ENCODE measurements at regions not wholly inside any gene's neighbourhood (a gene's known extent, or its start where the extent isn't known, plus 50 kb on each side); places are given as distances from the start of the nearest gene placed in this dataset.

- Histone ChIP-seq H3K9me3 (no peaks in the 10 kb centered on the region), H3K36me3 (no peaks in the 10 kb centered on the region), H3K4me3 (ENCODE audit: low read depth, low read length) (no peak overlapping the region), H3K4me1 (no peaks in the 10 kb centered on the region), H3K27me3 (0 out of 2 replicates have a peak, but pooled peaks cover 3% of the 10 kb centered on the region)
- no peak for DNase-seq
- TF ChIP-seq CTCF (IDR thresholded peaks at IDR 0.05; ENCODE audit: low read depth, low read length): no peak
Observed at GRCh38 chr7:26510231-26510957, 218.7 kb downstream of the SNX10 start.

GRCh38 chr7:26511866-26512265 lies 220.2 kb downstream of the SNX10 start:
- H3K4me3 ChIP-seq (ENCODE audit: low read depth, low read length): no peak overlapping the region
- TF ChIP-seq CTCF (IDR thresholded peaks at IDR 0.05; ENCODE audit: low read depth, low read length): no peak
- H3K4me1 ChIP-seq: no peaks in the 10 kb centered on the region
- 0 out of 2 replicates have a peak, but pooled peaks cover 3% of the 10 kb centered on the region for H3K27me3 ChIP-seq
- no peaks in the 10 kb centered on the region for H3K36me3 ChIP-seq
- no peak for DNase-seq
- H3K9me3 ChIP-seq: no peaks in the 10 kb centered on the region

GRCh38 chr7:26512737-26513136 lies 221.1 kb downstream of the SNX10 start:
- Histone ChIP-seq H3K36me3 (no peaks in the 10 kb centered on the region), H3K4me3 (ENCODE audit: low read depth, low read length) (no peak overlapping the region), H3K9me3 (no peaks in the 10 kb centered on the region), H3K27me3 (0 out of 2 replicates have a peak, but pooled peaks cover 3% of the 10 kb centered on the region), H3K4me1 (no peaks in the 10 kb centered on the region)
- TF ChIP-seq CTCF (IDR thresholded peaks at IDR 0.05; ENCODE audit: low read depth, low read length): no peak
- DNase-seq: no peak

- Histone ChIP-seq H3K36me3 (no peaks in the 10 kb centered on the region), H3K4me3 (ENCODE audit: low read depth, low read length) (no peak overlapping the region), H3K4me1 (no peaks in the 10 kb centered on the region), H3K9me3 (no peaks in the 10 kb centered on the region), H3K27me3 (0 out of 2 replicates have a peak, but pooled peaks cover 3% of the 10 kb centered on the region)
- DNase-seq: no peak
- TF ChIP-seq CTCF (IDR thresholded peaks at IDR 0.05; ENCODE audit: low read depth, low read length): no peak
Observed at GRCh38 chr7:26513948-26514347, 222.3 kb downstream of the SNX10 start.

- Histone ChIP-seq H3K4me1 (no peaks in the 10 kb centered on the region), H3K4me3 (ENCODE audit: low read depth, low read length) (no peak overlapping the region), H3K36me3 (no peaks in the 10 kb centered on the region), H3K27me3 (0 out of 2 replicates have a peak, but pooled peaks cover 3% of the 10 kb centered on the region), H3K9me3 (no peaks in the 10 kb centered on the region)
- TF ChIP-seq CTCF (IDR thresholded peaks at IDR 0.05; ENCODE audit: low read depth, low read length): no peak
- no peak for DNase-seq
Observed at GRCh38 chr7:26514633-26515032, 223.0 kb downstream of the SNX10 start.

GRCh38 chr7:26515314-26515842 lies 223.7 kb downstream of the SNX10 start:
- Histone ChIP-seq H3K4me3 (ENCODE audit: low read depth, low read length) (no peak overlapping the region), H3K27me3 (0 out of 2 replicates have a peak, but pooled peaks cover 3% of the 10 kb centered on the region), H3K9me3 (no peaks in the 10 kb centered on the region), H3K36me3 (no peaks in the 10 kb centered on the region), H3K4me1 (no peaks in the 10 kb centered on the region)
- no peak for TF ChIP-seq CTCF (IDR thresholded peaks at IDR 0.05; ENCODE audit: low read depth, low read length)
- no peak for DNase-seq

Data from BE2C (cell line).